HepG2 (cell line): ENCODE measurements at regions not wholly inside any gene's neighbourhood (a gene's known extent, or its start where the extent isn't known, plus 50 kb on each side); places are given as distances from the start of the nearest gene placed in this dataset.

Source experiments
- ATAC-seq: fragments of 200-7000 bp; cut with Tn5 transposase; 3 replicates; pipeline ENCODE4 v1.9.1; 2020; ENCODE audit warnings: mild to moderate bottlenecking, moderate library complexity
- BruUV-seq: library from RNA; stranded (reverse); fragments of 400-500 nt; replicated peaks from 2 replicates; lab custom pipeline; 2021; lab: Mats Ljungman, UMichigan
- CTCF ChIA-PET: fragments of 300-600 bp; formaldehyde crosslinking; extraction: SDS; loops from one replicate; lab custom pipeline; 2021; ENCODE audit warnings: low total read pairs, inconsistent platforms, low intra/inter-chr PET ratio; lab: Yijun Ruan, JAX
- POLR2A ChIA-PET: fragments of 350-600 bp; sonication (Branson Sonifier 250); formaldehyde crosslinking; loops from one replicate; lab custom pipeline; 2020; ENCODE audit warnings: antibody characterized with exemption, inconsistent platforms; lab: Yijun Ruan, JAX
- DNase-seq: peaks from one replicate; pipeline ENCODE4 v3.0.0-alpha.2; 2015; ENCODE audit warnings: low spot score
- FAIRE-seq: peaks from 3 replicates; lab custom pipeline; 2011; peaks lifted over from hg19 to GRCh38; lab: Jason Lieb, UNC
- H2AFZ ChIP-seq: one replicate; pipeline ENCODE4 v1.6.1; 2011; ENCODE audit warnings: low read length, inconsistent platforms
- H3K27ac ChIP-seq: fragments of 300-600 bp; 3 replicates; pipeline ENCODE4 v1.8.0; 2011; ENCODE audit warnings: mixed run types, mild to moderate bottlenecking, mixed read lengths, low read length, inconsistent platforms; ENCODE audit not compliant: insufficient read depth; ENCODE audit errors: extremely low read length
- H3K27me3 ChIP-seq, 2 experiments: fragments of 200-600 bp in 1 of 2; 2 replicates in 1 of 2; 3 replicates in 1 of 2; pipeline versions ENCODE4 v1.6.0 to v1.8.0; 2011; ENCODE audit warnings: low read length in 2 of 2, mild to moderate bottlenecking in 2 of 2, moderate library complexity in 2 of 2, inconsistent platforms in 1 of 2; ENCODE audit not compliant: insufficient read depth in 2 of 2, control insufficient read depth in 1 of 2
- H3K36me3 ChIP-seq, 2 experiments: fragments of 200-600 bp in 1 of 2; replicated peaks in 1 of 2; 2 replicates in 1 of 2; 3 replicates in 1 of 2; pipeline versions ENCODE4 v1.5.1 to v1.8.0; 2011; ENCODE audit warnings: low read length in 2 of 2, inconsistent platforms in 1 of 2; ENCODE audit not compliant: insufficient read depth in 2 of 2, control insufficient read depth in 1 of 2
- H3K4me1 ChIP-seq: 2 replicates; pipeline ENCODE4 v1.5.1; 2012; ENCODE audit warnings: low read length, inconsistent platforms; ENCODE audit not compliant: insufficient read depth
- H3K4me2 ChIP-seq: 2 replicates; pipeline ENCODE4 v1.6.0; 2011; ENCODE audit warnings: low read depth, low read length, inconsistent platforms
- H3K4me3 ChIP-seq, 3 experiments: fragments of 200-600 bp in 1 of 3; sonication (generic), shearing (Covaris generic) in 1 of 3; replicated peaks in 1 of 3; 2 replicates each; pipeline ENCODE4 v1.5.1; 2011 to 2016; ENCODE audit warnings: low read length in 3 of 3, inconsistent platforms in 2 of 3, low read depth in 2 of 3, mild to moderate bottlenecking in 2 of 3, control low read depth in 1 of 3, mixed read lengths in 1 of 3; ENCODE audit not compliant: insufficient read depth in 1 of 3
- H3K79me2 ChIP-seq: one replicate; pipeline ENCODE4 v1.6.1; 2011; ENCODE audit warnings: low read length, inconsistent platforms; ENCODE audit not compliant: insufficient read depth
- H3K9ac ChIP-seq: 2 replicates; pipeline ENCODE4 v1.6.0; 2011; ENCODE audit warnings: mild to moderate bottlenecking, low read depth, low read length, inconsistent platforms; ENCODE audit not compliant: insufficient read depth
- H3K9me3 ChIP-seq: 2 replicates; pipeline ENCODE4 v1.5.1; 2012; ENCODE audit warnings: mild to moderate bottlenecking, low read length
- H4K20me1 ChIP-seq: 2 replicates; pipeline ENCODE4 v1.6.0; 2011; ENCODE audit warnings: inconsistent platforms, mild to moderate bottlenecking, low read length, moderate library complexity; ENCODE audit not compliant: insufficient read depth
- FOXC1 ChIP-seq: sonication (generic); formaldehyde crosslinking; IDR thresholded peaks from 2 replicates; pipeline ENCODE4 v1.8.0; 2022; ENCODE audit warnings: mild to moderate bottlenecking, missing genetic modification reagents, borderline replicate concordance
- IKZF4 ChIP-seq: sonication (generic); formaldehyde crosslinking; IDR thresholded peaks from 2 replicates; pipeline ENCODE4 v1.5.1; 2020; ENCODE audit warnings: borderline replicate concordance, mild to moderate bottlenecking, low read depth, missing genetic modification reagents; ENCODE audit errors: not compliant biosample characterization
- KLF6 ChIP-seq: IDR thresholded peaks from 2 replicates; pipeline ENCODE4 v1.8.0; 2016; ENCODE audit warnings: missing biosample characterization, missing genetic modification reagents
- NPAS2 ChIP-seq: sonication (generic); formaldehyde crosslinking; IDR thresholded peaks from 2 replicates; pipeline ENCODE4 v1.8.0; 2022; ENCODE audit warnings: mild to moderate bottlenecking, missing genetic modification reagents, borderline replicate concordance
- RFXAP ChIP-seq: sonication (generic); formaldehyde crosslinking; IDR thresholded peaks from 2 replicates; pipeline ENCODE4 v1.4.0; 2020; ENCODE audit warnings: missing genetic modification reagents, borderline replicate concordance
- RNF2 ChIP-seq: fragments of 450-650 bp; conservative IDR thresholded peaks from 2 replicates; pipeline ENCODE4 v1.6.1; 2016; ENCODE audit warnings: low read depth
- SAFB2 ChIP-seq: sonication (generic); formaldehyde crosslinking; IDR thresholded peaks from 2 replicates; pipeline ENCODE4 v1.5.1; 2020; ENCODE audit warnings: missing genetic modification reagents, low read depth, mild to moderate bottlenecking, borderline replicate concordance
- SPEN ChIP-seq: sonication (generic); formaldehyde crosslinking; IDR thresholded peaks from 2 replicates; pipeline ENCODE4 v1.5.1; 2020; ENCODE audit warnings: low read depth, mild to moderate bottlenecking, missing genetic modification reagents
- TBL1XR1 ChIP-seq: fragments of 150-350 bp; IDR thresholded peaks from 2 replicates; pipeline ENCODE4 v1.6.1; 2014; ENCODE audit warnings: borderline replicate concordance, low read length; ENCODE audit not compliant: partially characterized antibody
- ZNF562 ChIP-seq: sonication (generic); formaldehyde crosslinking; IDR thresholded peaks from 2 replicates; pipeline ENCODE4 v1.8.0; 2022; ENCODE audit warnings: missing genetic modification reagents, borderline replicate concordance
- ZNF737 ChIP-seq: sonication (generic); formaldehyde crosslinking; IDR thresholded peaks from 2 replicates; pipeline ENCODE4 v1.5.0; 2020; ENCODE audit warnings: missing genetic modification reagents, mild to moderate bottlenecking, borderline replicate concordance
- ZNF841 ChIP-seq: sonication (generic); formaldehyde crosslinking; IDR thresholded peaks from 2 replicates; pipeline ENCODE4 v1.8.1; 2023; ENCODE audit warnings: missing genetic modification reagents, borderline replicate concordance
- WGBS: methylation state at CpG from one replicate; pipeline ENCODE4 v1.1.6; 2017; ENCODE audit warnings: low lambda C conversion rate; 5-methylcytosine and 5-hydroxymethylcytosine counted together
- in situ Hi-C: cut with HindIII; loops from 2 replicates; pipeline ENCODE4 v1.10.0; 2017; ENCODE audit warnings: low pct_unique_long_range_greater_than_20kb; ENCODE audit not compliant: extremely low pct_ligation_motif_present
- intact Hi-C: fragments of 100-400 bp; cut with micrococcal nuclease; formaldehyde crosslinking; loops from one replicate; pipeline ENCODE4 v1.10.0; 2022; ENCODE audit not compliant: unreplicated experiment
- TF ChIP-seq, protein P1 (sequence below): sonication (generic); formaldehyde crosslinking; IDR thresholded peaks from 2 replicates; pipeline ENCODE4 v1.4.0; 2020; ENCODE audit warnings: mild to moderate bottlenecking, missing genetic modification reagents
- TF ChIP-seq, protein P2 (sequence below): sonication (generic); formaldehyde crosslinking; conservative IDR thresholded peaks from 2 replicates; pipeline ENCODE4 v1.4.0; 2020; ENCODE audit warnings: mild to moderate bottlenecking, missing genetic modification reagents, moderate library complexity

- H3K4me1 ChIP-seq = no peaks in the 10 kb centered on the region
- in situ Hi-C loops = no loop called here
- no TSS peak for BruUV-seq
- no peak overlapping the region for H2AFZ ChIP-seq
- H3K4me2 ChIP-seq = no peak overlapping the region
- H3K27ac ChIP-seq = no peak overlapping the region
- no peak for FAIRE-seq
- CTCF ChIA-PET = no interaction called here
- no peaks in the 10 kb centered on the region for H3K36me3 ChIP-seq
- H4K20me1 ChIP-seq = no peaks in the 10 kb centered on the region
- no peaks in the 10 kb centered on the region for H3K9me3 ChIP-seq
- no peaks in the 10 kb centered on the region; a peak in 1 of 5 replicates for H3K27me3 ChIP-seq
- POLR2A ChIA-PET = no interaction called here
- TF ChIP-seq SPEN (CRISPR knock-in tag) (no peak), ZNF737 (CRISPR knock-in tag) (no peak), ZNF841 (CRISPR knock-in tag) (no peak), TBL1XR1 (no peak)
- WGBS = 4% methylated on average over 1 of the region's 1 CpG
- intact Hi-C loops = no loop called here
- ATAC-seq = no peak
- no peak overlapping the region for H3K9ac ChIP-seq
- H3K79me2 ChIP-seq = no peaks in the 10 kb centered on the region
- DNase-seq = no peak
- no peak overlapping the region for H3K4me3 ChIP-seq
These were observed 519.3 kb upstream of the CADM2 start for GRCh38 chr3:84439476-84439875.

DNA sequence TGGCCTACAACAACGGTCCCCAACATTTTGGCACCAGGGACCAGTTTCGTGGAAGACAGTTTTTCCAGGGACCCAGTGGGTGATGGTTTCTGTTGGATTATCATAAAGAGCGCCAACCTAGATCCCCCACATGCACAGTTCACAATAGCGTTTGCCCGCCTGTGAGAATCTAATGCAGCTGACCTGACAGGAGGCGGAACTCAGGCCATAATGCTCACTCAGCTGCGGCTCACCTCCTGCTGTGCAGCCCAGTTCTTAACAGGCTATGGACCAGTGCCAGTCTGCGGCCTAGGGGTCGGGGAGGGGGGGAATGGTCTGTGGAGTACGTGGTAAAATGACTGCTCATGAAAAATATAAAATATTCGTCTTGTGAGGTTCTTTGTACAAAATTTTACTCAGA lies 518.5 kb upstream of the CADM2 start:
- H3K9me3 ChIP-seq = no peaks in the 10 kb centered on the region
- in situ Hi-C loops (no loop called here), intact Hi-C loops (no loop called here)
- WGBS = 17% methylated on average over 11 of the region's 11 CpGs
- no peaks in the 10 kb centered on the region for H3K79me2 ChIP-seq
- no peak overlapping the region for H3K27ac ChIP-seq
- H3K4me1 ChIP-seq = no peaks in the 10 kb centered on the region
- FAIRE-seq (no peak), DNase-seq (no peak), ATAC-seq (no peak)
- H3K36me3 ChIP-seq = no peaks in the 10 kb centered on the region
- CTCF ChIA-PET = no interaction called here
- POLR2A ChIA-PET = no interaction called here
- BruUV-seq = no TSS peak
- H3K9ac ChIP-seq = no peak overlapping the region
- no peak overlapping the region for H2AFZ ChIP-seq
- no peaks in the 10 kb centered on the region; a peak in 1 of 5 replicates for H3K27me3 ChIP-seq
- H3K4me3 ChIP-seq = no peak overlapping the region
- H4K20me1 ChIP-seq = no peaks in the 10 kb centered on the region
- no peak overlapping the region for H3K4me2 ChIP-seq
- TF ChIP-seq ZNF562 (CRISPR knock-in tag) (no peak), RNF2 (no peak), NPAS2 (CRISPR knock-in tag) (no peak), KLF6 (CRISPR knock-in tag) (no peak), IKZF4 (CRISPR knock-in tag) (no peak), FOXC1 (no peak), SAFB2 (no peak), RFXAP (CRISPR knock-in tag) (no peak)
- TF ChIP-seq, protein P1, sequence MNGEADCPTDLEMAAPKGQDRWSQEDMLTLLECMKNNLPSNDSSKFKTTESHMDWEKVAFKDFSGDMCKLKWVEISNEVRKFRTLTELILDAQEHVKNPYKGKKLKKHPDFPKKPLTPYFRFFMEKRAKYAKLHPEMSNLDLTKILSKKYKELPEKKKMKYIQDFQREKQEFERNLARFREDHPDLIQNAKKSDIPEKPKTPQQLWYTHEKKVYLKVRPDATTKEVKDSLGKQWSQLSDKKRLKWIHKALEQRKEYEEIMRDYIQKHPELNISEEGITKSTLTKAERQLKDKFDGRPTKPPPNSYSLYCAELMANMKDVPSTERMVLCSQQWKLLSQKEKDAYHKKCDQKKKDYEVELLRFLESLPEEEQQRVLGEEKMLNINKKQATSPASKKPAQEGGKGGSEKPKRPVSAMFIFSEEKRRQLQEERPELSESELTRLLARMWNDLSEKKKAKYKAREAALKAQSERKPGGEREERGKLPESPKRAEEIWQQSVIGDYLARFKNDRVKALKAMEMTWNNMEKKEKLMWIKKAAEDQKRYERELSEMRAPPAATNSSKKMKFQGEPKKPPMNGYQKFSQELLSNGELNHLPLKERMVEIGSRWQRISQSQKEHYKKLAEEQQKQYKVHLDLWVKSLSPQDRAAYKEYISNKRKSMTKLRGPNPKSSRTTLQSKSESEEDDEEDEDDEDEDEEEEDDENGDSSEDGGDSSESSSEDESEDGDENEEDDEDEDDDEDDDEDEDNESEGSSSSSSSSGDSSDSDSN = no peak
- TF ChIP-seq, protein P2, sequence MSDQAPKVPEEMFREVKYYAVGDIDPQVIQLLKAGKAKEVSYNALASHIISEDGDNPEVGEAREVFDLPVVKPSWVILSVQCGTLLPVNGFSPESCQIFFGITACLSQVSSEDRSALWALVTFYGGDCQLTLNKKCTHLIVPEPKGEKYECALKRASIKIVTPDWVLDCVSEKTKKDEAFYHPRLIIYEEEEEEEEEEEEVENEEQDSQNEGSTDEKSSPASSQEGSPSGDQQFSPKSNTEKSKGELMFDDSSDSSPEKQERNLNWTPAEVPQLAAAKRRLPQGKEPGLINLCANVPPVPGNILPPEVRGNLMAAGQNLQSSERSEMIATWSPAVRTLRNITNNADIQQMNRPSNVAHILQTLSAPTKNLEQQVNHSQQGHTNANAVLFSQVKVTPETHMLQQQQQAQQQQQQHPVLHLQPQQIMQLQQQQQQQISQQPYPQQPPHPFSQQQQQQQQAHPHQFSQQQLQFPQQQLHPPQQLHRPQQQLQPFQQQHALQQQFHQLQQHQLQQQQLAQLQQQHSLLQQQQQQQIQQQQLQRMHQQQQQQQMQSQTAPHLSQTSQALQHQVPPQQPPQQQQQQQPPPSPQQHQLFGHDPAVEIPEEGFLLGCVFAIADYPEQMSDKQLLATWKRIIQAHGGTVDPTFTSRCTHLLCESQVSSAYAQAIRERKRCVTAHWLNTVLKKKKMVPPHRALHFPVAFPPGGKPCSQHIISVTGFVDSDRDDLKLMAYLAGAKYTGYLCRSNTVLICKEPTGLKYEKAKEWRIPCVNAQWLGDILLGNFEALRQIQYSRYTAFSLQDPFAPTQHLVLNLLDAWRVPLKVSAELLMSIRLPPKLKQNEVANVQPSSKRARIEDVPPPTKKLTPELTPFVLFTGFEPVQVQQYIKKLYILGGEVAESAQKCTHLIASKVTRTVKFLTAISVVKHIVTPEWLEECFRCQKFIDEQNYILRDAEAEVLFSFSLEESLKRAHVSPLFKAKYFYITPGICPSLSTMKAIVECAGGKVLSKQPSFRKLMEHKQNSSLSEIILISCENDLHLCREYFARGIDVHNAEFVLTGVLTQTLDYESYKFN (CRISPR knock-in tag) = no peak
